ENCODE measurements at regions not wholly inside any gene's neighbourhood (a gene's known extent, or its start where the extent isn't known, plus 50 kb on each side); places are given as distances from the start of the nearest gene placed in this dataset.

DNA sequence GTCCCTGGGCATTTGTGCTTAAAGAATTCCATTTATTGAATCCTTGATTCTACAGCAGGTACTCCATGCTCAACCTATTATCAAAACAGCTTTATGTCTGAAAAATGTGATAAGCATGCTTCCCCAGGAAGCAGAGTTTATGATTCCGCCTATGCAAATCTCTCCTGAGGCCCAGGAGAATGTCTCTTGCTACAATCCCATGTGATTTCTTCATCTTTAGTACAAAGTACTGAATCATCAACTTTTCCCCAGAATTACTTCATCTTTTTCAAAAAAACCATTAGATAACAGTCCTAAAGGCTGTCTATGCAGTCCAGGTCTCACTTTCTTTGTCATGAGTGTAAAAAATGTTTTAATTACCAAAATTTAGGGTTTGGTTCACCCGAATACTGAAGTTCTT is 130.2 kb upstream of the ADAMTSL1 start:
- TF ChIP-seq ZNF184 (CRISPR knock-in tag; IDR thresholded peaks at IDR 0.05) (no peak), SMARCE1 (IDR thresholded peaks at IDR 0.05) (no peak), HMG20B (CRISPR knock-in tag; IDR thresholded peaks at IDR 0.05) (no peak), ZEB2 (IDR thresholded peaks at IDR 0.05) (no peak), ZZZ3 (IDR thresholded peaks at IDR 0.05) (no peak), XRCC5 (IDR thresholded peaks at IDR 0.05; ENCODE audit: low read depth, low read length) (no peak), GTF2F1 (IDR thresholded peaks at IDR 0.05; ENCODE audit: low read depth, low read length) (no peak), CTCF (IDR thresholded peaks at IDR 0.05 in 2 of 3, conservative IDR thresholded peaks at IDR 0.05 in 1 of 3; ENCODE audit: insufficient read depth in 2 of 3, low read depth in 1 of 3, low read length in 3 of 3) (no peak)

All from K562 (cell line).